HEK293 (cell line): ENCODE measurements at regions not wholly inside any gene's neighbourhood (a gene's known extent, or its start where the extent isn't known, plus 50 kb on each side); places are given as distances from the start of the nearest gene placed in this dataset.

Experiments used
- AEBP2 ChIP-seq: fragments of 450-650 bp; formaldehyde crosslinking; IDR thresholded peaks from 2 replicates; pipeline ENCODE4 v1.5.1; 2016; ENCODE audit warnings: missing biosample characterization, missing genetic modification characterization, borderline replicate concordance
- CTCF ChIP-seq: fragments of 450-650 bp; formaldehyde crosslinking; IDR thresholded peaks from 2 replicates; pipeline ENCODE4 v1.5.1; 2016; ENCODE audit warnings: missing biosample characterization, missing genetic modification characterization
- ZNF280D ChIP-seq: fragments of 450-650 bp; formaldehyde crosslinking; IDR thresholded peaks from 2 replicates; pipeline ENCODE4 v1.5.1; 2016; ENCODE audit warnings: missing biosample characterization, missing genetic modification characterization
- ZNF341 ChIP-seq: fragments of 450-650 bp; formaldehyde crosslinking; IDR thresholded peaks from 2 replicates; pipeline ENCODE4; 2016; ENCODE audit warnings: low read depth, missing biosample characterization, missing genetic modification characterization
- ZNF548 ChIP-seq: fragments of 450-650 bp; formaldehyde crosslinking; IDR thresholded peaks from 2 replicates; pipeline ENCODE4 v1.5.1; 2016; ENCODE audit warnings: missing biosample characterization, missing genetic modification characterization

- TF ChIP-seq ZNF341 (tag by site-specific recombination) (no peak), ZNF548 (tag by site-specific recombination) (no peak), ZNF280D (tag by site-specific recombination) (no peak), CTCF (tag by site-specific recombination) (no peak), AEBP2 (tag by site-specific recombination) (no peak)
Measured at GRCh38 chr3:181872887-181873286, 161.2 kb downstream of the SOX2 start.
